Ishikawa (cell line): ENCODE measurements at regions not wholly inside any gene's neighbourhood (a gene's known extent, or its start where the extent isn't known, plus 50 kb on each side); places are given as distances from the start of the nearest gene placed in this dataset.

ENCODE experiments used
- CEBPB ChIP-seq: IDR thresholded peaks from 2 replicates; pipeline ENCODE4 v1.6.1; 2012
- CREB1 ChIP-seq: IDR thresholded peaks from 2 replicates; pipeline ENCODE4 v1.6.1; 2012; ENCODE audit warnings: low read depth
- EP300 ChIP-seq: IDR thresholded peaks from 2 replicates; pipeline ENCODE4 v1.6.1; 2012; ENCODE audit warnings: borderline replicate concordance
- FOXM1 ChIP-seq: IDR thresholded peaks from 2 replicates; pipeline ENCODE4 v1.6.1; 2012; ENCODE audit warnings: low read depth, borderline replicate concordance
- RAD21 ChIP-seq: IDR thresholded peaks from 2 replicates; pipeline ENCODE4 v1.6.1; 2012; ENCODE audit warnings: low read depth
- REST ChIP-seq: IDR thresholded peaks from 2 replicates; pipeline ENCODE4 v1.6.1; 2012; ENCODE audit warnings: low read depth, mild to moderate bottlenecking
- TCF12 ChIP-seq: IDR thresholded peaks from 2 replicates; pipeline ENCODE4 v1.6.1; 2012; ENCODE audit warnings: low read depth
- TEAD4 ChIP-seq: IDR thresholded peaks from 2 replicates; pipeline ENCODE4 v1.6.1; 2012
- ZBTB7A ChIP-seq: IDR thresholded peaks from 2 replicates; pipeline ENCODE4 v1.6.1; 2012; ENCODE audit warnings: low read depth
- TF ChIP-seq, protein P1 (sequence below): IDR thresholded peaks from 2 replicates; pipeline ENCODE4 v1.6.1; 2012

DNA sequence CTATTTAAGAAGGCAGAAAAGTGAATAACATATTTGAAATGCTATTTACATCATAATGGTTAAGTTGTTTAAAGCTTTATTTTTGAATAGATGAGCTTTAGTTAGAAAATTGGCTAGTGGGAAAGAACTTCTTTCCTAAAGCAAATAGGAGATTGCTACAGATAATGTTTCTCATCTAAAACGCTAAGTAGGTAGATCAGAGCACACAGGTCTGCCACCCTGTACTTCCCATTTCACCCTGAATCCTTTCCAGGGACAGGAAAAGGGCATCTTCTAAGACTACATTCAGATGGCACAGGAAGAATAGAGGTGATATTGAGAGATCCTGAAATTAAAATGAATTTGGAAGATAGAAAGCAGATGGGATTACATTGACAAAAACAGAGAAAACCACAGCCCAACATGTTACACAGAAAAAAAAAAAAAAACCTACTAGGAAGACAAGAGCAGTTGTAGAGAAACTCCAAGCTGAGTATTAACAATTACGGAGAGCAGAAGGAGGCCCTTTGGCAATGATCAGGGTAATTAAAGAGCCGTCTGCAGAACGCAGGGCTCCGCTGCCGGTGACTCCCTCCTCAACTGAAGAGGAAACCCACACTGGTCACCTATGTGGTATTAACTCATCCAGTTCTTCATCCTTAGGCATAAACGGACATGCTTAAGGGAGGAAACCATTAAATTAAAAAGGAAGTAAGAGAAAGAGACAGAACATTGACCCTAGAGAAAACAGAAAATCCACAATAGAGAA, 53.6 kb upstream of the MAP10 start:
- no peak for TF ChIP-seq TEAD4
- no peak for TF ChIP-seq RAD21
- TF ChIP-seq, protein P1, sequence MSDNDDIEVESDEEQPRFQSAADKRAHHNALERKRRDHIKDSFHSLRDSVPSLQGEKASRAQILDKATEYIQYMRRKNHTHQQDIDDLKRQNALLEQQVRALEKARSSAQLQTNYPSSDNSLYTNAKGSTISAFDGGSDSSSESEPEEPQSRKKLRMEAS = no peak
- TF ChIP-seq CREB1 = no peak
- TF ChIP-seq CEBPB = no peak
- TF ChIP-seq FOXM1 = no peak
- TF ChIP-seq EP300 = no peak
- TF ChIP-seq TCF12 = no peak
- TF ChIP-seq REST = no peak
- TF ChIP-seq ZBTB7A = no peak
